GM04503 (cell line): ENCODE measurements at regions not wholly inside any gene's neighbourhood (a gene's known extent, or its start where the extent isn't known, plus 50 kb on each side); places are given as distances from the start of the nearest gene placed in this dataset.

ENCODE experiments used
- DNase-seq: peaks from one replicate; pipeline ENCODE4 v3.0.0-alpha.2; 2012; ENCODE audit warnings: low read depth

- no peak for DNase-seq
Observed at GRCh38 chr13:97057176-97057575, 62.9 kb upstream of the OXGR1 start.

DNA sequence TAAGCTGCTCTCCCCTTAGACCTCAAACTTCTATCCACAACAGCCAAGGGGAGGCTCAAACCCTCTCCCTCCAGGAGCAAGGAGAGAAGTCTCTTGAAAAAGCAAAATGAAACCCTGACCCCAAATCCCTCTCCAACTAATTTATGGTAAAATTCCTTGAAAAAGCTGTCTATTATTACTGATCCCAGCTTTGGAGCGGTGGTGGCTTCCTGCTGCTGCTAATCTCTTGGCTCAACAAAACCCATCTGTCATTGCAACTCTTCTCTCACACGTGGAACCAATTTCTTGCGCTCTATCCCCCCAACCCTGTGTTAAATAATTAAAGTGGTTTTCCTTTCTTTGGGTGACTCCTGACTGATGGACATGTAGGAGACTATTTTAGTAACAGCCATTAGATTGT is 64.1 kb upstream of the OXGR1 start:
- DNase-seq = no peak

DNA sequence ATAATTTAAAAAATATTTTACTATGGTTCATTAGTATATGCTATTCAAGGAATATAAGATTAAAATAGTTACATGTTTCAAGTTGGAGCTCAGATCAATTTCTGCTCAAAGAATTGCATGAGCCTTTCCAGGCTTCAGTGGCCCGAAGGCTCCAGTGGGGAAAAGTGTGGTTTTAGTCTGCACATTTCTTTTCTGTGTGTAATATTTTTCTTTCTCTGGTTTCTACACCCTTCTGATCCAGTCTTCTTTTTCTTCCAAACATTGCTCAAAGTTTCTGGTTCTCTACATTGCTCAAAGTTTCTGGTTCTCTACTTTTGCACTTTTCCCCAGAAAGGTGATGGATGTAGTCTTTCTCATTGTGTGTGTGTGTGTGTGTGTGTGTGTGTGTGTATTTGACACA is 64.7 kb upstream of the OXGR1 start:
- DNase-seq = no peak

GRCh38 chr13:97067017-97067895 is 73.0 kb upstream of the OXGR1 start:
- DNase-seq = no peak

GRCh38 chr13:97068151-97068550 is 73.9 kb upstream of the OXGR1 start:
- DNase-seq = no peak

GRCh38 chr13:97069050-97069815 is 75.0 kb upstream of the OXGR1 start:
- no peak for DNase-seq

DNA sequence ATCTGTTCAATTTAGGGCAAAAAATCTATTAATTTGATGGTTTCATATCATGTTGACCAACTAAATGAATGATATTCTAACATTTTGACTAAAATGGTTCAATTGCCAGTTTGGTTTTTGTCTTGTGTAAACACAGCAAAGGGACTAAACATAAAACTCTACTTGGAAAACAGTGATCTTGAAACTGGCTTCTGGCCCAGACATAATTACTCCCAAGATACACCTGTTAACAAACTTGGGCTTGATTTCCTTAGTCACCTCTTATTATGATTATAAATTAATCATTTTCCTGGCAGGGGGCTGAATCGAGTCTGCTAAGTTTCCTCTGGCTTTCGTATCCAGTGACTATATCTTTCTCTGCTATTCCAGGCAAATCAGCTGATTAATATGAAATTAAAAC is 78.0 kb upstream of the OXGR1 start:
- no peak for DNase-seq

DNA sequence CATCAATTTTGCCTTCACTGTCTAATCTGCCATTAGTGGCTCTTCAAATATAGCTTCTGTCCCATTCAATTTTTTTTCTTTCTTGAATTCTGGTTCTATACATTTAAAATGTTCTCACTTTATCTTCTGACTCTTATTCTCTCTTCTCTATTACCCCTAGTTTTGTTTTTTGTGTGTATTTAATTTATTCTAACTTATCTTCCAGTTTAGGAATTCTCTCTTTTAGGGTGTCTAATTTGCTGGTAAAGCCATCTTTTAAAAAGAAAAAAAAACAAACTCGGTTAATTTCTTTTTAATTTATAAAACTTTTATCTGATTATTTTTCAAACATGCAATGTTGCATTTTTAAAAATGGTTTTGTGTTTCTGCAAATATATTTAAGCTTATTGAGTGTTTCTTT is 80.3 kb upstream of the OXGR1 start:
- no peak for DNase-seq

DNA sequence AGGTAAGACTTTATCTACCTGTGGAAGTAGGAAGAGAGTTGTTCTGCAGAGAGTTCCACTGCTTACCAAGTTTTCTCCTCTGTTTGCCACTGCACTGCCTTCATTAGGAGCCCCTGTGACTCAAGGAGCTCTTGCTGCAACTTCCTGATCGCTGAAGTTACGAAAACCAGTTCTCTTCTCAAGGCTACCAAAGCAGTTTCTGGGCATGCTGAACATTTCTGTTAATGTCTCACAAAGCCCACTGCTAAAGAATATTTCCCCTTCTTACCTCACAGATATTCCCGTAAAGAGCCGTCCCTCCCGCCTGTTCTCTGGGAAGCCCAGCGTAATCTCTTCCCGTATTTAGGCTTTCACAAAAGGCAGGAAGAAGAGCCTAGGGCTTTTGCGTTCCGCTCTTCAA is 82.6 kb upstream of the OXGR1 start:
- no peak for DNase-seq

GRCh38 chr13:97077341-97077740 is 83.1 kb upstream of the OXGR1 start:
- no peak for DNase-seq

DNA sequence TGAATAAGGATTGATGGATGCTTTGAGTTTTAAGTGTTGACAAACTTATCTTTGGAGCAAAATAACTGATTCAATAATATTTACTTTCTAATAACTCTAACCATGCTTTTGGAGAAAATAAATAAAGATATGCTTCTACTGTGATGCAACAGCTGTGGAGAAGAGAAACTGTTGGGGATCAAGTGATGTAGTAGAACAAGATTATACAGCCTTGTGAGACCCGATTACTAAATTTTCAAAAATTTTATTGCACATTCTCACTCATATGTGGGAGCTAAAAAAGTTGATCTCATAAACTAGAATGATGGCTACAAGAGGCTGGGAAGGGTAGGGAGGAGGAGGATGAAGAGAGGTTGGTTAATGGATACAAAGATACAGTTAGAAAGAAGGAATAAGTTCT is 85.5 kb upstream of the OXGR1 start:
- no peak for DNase-seq

DNA sequence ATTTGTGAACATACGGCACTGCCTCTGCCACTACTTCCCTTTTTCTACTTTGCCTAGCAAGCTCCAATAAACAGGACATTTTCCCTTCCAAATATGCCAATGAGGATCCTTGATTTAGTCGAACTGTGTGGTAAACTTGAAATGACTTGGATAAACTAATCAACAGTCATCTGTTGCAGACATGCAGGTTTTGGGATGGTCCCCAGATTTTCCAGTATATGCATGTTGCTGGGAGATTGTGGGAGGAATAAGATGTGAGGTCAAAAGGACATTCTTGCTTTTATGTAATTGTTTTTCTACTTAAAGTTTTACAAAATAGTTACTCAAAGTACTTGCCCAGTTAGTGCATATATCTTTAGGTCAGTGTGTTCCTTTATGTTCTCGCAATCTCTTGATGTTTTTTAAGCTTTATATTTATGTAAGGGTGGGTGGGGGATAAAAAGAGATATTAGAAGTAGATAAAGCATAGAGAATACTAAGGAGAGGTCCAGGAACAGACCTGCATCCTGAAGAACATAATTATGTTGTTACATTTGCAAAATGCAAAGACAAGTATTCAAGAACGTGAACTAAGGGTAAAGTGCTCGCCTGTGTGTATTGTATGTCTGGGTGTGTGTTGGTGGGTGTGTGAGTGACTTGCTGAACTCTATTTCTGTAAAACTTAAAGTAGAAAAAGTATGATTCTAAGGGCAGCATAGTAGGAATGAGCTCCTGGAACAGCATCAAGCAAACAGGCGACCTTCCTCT is 88.4 kb upstream of the OXGR1 start:
- no peak for DNase-seq

- no peak for DNase-seq
Observed at GRCh38 chr13:97091196-97091595, 96.9 kb upstream of the OXGR1 start.

DNA sequence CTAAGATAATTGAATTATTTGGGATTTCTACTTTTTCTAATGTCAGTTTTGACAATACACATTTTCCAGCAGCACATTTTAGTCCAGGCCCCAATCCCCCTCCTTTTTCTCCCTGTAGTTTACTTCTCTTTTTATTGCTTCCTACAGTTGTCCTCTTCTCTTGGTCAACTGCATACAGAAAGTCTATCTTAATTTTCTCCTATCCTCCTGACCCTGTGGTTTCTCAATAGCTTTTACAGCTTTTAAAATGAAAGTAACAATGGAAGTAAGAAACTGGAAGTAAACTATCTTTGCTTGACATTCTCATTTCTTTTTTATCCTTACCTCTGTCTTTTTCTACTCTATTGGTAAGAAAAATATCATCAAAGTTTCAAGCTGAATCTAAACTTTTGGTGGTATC is 106.5 kb upstream of the OXGR1 start:
- DNase-seq = no peak

DNA sequence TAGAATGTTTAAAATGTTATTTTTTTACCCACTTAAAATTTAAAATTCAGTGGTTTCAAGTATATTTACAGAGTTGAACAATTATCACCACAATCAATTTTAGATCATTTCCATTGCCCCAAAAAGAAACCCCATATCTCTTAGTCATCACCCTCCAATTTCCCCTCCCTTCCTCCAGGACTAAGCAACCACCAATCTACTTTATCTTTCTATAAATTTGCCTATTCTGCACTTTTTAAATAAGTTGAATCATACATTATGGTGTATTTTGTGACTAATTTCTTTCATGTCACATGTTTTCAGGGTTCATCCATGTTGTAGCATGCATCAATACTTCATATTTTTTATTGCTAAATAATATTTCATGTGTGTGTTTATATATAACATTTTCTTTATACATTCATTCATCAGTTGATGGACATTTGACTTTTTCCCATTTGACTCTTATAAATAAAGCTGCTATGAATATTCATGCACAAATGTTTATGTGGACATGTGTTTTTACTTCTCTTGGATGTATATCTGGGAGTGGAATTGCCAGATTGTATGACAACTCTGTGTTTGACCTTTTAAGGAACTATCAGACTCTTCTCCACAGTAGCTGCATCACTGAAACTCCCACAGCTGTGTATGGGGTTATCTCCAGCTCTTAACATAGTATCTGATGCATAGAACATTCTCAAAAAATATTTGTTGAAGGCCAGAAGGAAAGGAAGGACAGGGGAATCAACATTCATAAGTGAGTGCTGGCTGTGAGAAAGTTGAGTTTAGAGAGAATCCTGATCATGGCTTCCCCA is 107.8 kb upstream of the OXGR1 start:
- DNase-seq = no peak

DNA sequence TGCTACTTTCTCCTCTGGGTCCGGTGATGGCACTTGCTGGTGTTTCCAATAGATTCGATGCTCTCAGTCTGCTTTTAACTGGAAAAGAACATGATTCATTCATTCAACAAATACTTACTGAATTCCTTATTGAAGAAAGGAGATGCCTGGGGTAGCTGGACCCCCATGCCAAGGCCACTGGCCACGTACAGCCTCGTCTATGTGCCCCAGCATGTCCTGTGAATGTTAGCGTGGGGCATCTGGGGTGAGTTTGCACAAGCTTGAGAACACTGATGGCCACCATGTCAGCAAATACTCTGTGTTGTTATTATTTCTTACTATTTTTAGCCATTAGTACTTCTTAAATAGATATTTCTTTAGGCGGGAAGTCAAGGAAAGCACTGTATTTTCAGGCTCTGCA is 112.0 kb upstream of the OXGR1 start:
- DNase-seq = no peak

DNA sequence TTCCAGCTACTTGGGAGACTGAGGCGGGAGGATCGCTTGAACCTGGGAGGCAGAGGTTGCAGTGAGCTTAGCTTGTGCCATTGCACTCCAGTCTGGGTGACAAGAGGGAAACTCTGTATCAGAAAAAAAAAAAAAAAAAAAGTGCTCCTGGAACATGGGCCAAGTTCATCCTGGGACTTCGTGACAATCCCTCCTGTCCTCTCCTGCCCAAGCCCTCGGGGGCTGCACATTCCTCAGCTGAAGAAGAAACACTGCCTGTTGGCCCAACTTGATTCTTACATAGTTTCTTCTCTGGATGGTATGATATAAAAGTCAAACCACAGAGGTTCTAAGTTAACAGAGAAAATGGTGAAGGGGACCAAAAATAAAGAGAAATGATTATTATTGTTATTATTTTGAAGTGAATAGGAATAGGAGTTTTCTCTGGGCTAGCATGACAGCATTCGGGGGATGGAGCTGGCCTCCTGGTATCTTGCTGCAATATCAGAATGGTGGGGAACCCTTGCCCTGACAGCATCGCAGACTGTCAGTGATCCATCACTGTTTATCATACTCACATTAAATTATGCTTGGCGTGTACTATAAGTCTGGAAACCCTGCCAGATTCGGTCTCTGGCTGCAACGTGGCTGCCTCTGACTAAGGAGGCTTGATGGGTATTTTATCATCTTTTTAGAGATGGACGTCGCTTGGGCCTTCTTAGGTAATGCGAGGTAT is 113.7 kb upstream of the OXGR1 start:
- DNase-seq = no peak

DNA sequence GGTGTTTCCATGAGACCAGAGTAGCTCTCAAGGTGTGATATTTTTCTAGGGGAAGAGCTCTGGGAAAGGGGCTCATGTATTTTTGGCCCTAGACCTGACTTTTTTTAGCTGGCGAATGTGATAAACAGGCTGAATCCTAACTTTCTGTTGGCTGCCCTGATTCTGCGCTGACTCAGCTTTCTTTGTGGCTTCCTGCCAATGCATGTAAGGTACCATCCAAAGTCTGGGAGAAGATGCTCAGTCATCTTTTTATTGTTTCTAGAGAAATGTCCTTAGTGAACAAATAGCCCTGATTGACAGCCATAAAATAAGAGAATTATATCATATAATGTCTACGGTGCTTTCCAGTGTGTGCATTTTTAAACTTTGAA is 113.6 kb upstream of the MBNL2 start:
- DNase-seq = no peak

DNA sequence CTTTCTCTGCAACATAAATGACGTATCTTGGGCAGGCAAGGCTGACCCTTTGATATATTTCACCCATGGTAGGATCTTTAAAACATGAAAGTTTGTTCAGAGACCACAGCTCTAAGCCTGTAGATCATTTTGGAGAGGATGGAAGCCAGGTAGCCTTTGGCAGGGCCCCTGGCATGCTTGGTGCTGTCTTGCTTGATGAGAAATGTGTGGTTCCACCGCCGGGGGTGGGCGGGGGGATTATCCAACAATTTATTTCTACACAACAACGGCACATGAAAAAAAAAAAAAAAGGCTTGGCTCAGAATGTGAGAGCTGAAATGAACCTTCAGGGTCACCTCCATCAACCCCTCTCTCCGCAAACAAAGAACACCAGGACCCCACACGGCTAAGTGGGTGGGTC is 112.9 kb upstream of the MBNL2 start:
- DNase-seq = no peak

DNA sequence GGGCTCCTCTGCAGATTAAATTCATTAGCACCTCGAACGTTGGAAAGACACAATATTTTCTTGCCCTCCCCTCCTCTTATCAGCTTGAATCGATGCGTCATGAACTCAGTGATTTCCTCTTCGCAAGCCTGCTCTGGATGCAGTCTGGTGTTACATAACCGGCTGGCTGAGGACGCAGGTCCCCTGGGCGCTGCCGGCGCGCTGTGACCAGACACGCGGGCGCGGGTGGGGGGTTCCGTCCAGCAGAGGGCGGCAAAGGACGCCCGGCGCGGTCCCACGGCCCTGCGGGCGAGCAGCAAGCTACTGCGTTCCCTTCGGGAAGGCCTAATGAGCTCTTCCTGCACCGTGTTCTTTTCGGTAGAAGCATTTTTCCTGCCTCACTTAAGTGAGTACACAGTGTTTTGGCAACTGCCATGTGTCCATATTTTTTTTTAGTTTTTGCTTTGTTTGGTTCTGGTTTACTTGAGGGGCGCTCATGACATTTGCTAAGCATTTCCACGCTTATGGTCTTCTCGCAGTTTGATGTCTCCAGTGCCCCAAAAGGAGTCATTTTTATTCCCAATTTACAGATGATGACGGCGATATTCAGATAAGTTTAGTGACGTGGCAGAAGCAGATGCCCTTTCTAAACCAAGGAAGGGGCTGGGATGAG is 112.2 kb upstream of the MBNL2 start:
- peak; percentile 49 for DNase-seq

GRCh38 chr13:97110936-97111335 is 111.2 kb upstream of the MBNL2 start:
- no peak for DNase-seq
